Transverse colon (tissue), 4 donors: ENCODE measurements at regions not wholly inside any gene's neighbourhood (a gene's known extent, or its start where the extent isn't known, plus 50 kb on each side); places are given as distances from the start of the nearest gene placed in this dataset.

Experiments
- DNase-seq: peaks from one replicate; pipeline ENCODE4 v3.0.0-alpha.2; 2019
- H3K27ac ChIP-seq, 4 donors: fragments of 200-600 bp; sonication (generic); 2 replicates each; pipeline ENCODE4 v1.5.1; 2016 to 2018; ENCODE audit warnings: inconsistent platforms in 4 of 4
- H3K27me3 ChIP-seq: fragments of 200-600 bp; sonication (generic); 2 replicates; pipeline ENCODE4 v1.5.1; 2017; ENCODE audit warnings: inconsistent platforms
- H3K36me3 ChIP-seq, 4 donors: fragments of 200-600 bp; sonication (generic); 2 replicates each; pipeline ENCODE4 v1.5.1; 2017 to 2019; ENCODE audit warnings: inconsistent platforms in 4 of 4
- H3K4me1 ChIP-seq, 4 donors: fragments of 200-600 bp; sonication (generic); 2 replicates each; pipeline ENCODE4 v1.5.1; 2017 to 2020; ENCODE audit warnings: inconsistent platforms in 4 of 4
- H3K4me3 ChIP-seq, 4 donors: fragments of 200-600 bp; sonication (generic); 1 replicate in 1 of 4; 2 replicates in 3 of 4; pipeline versions ENCODE4 v1.5.1 to v1.6.1; 2017 to 2019; ENCODE audit warnings: inconsistent platforms in 4 of 4
- H3K9me3 ChIP-seq, 2 donors: fragments of 200-600 bp; sonication (generic); 2 replicates each; pipeline ENCODE4 v1.5.1; 2017 to 2019; ENCODE audit warnings: inconsistent platforms in 2 of 2
- CTCF ChIP-seq, 5 experiments: fragments of 200-600 bp in 3 of 5; fragments of 450-650 bp in 2 of 5; sonication (generic) in 3 of 5; IDR thresholded peaks; 1 replicate in 2 of 5; 2 replicates in 3 of 5; pipeline ENCODE4 v1.5.1; 2016 to 2017; ENCODE audit warnings: antibody characterized with exemption in 5 of 5, inconsistent platforms in 3 of 5, mild to moderate bottlenecking in 2 of 5, moderate library complexity in 1 of 5
- EP300 ChIP-seq: sonication (generic); formaldehyde crosslinking; IDR thresholded peaks from one replicate; pipeline ENCODE4 v1.6.1; 2017; ENCODE audit warnings: antibody characterized with exemption, low read depth
- POLR2A ChIP-seq: fragments of 450-650 bp; IDR thresholded peaks from one replicate; pipeline ENCODE4 v1.6.1; 2016; ENCODE audit warnings: antibody characterized with exemption, mild to moderate bottlenecking, moderate library complexity
- POLR2AphosphoS5 ChIP-seq, 3 donors: sonication (generic); formaldehyde crosslinking; IDR thresholded peaks; one replicate each; pipeline ENCODE4 v1.6.1; 2016; ENCODE audit warnings: antibody characterized with exemption in 3 of 3
- WGBS, 2 donors: methylation state at CpG; one replicate each; pipeline ENCODE4 v1.1.5; 2018; ENCODE audit warnings: low coverage in 1 of 2; 5-methylcytosine and 5-hydroxymethylcytosine counted together
- in situ Hi-C, 4 donors: fragments of 200-750 bp; cut with MboI; loops; one replicate each; pipeline versions ENCODE4 v1.15.0 to v1.15.1; 2017; ENCODE audit warnings: low sequenced_read_pairs in 3 of 4, low pct_ligation_motif_present in 1 of 4, low pct_unique_long_range_greater_than_20kb in 1 of 4
- intact Hi-C: fragments of 100-400 bp; cut with DNase I; formaldehyde crosslinking; loops from one replicate; pipeline ENCODE4 v1.15.1; 2023; ENCODE audit warnings: low total_unique reads

- DNase-seq: no peak
- 79 to 86% methylated on average over 6 to 7 of the region's 7 CpGs for WGBS, 2 donors
- H3K4me3 ChIP-seq: no peak overlapping the region
- no peaks in the 10 kb centered on the region for H3K4me1 ChIP-seq
- intact Hi-C loops: no loop called here
- H3K27me3 ChIP-seq: no peaks in the 10 kb centered on the region
- no peak for TF ChIP-seq EP300
- TF ChIP-seq POLR2A: no peak
- TF ChIP-seq POLR2AphosphoS5 (IDR thresholded peaks at IDR 0.05): no peak
- TF ChIP-seq CTCF (IDR thresholded peaks at IDR 0.05): no peak
- no peak overlapping the region for H3K27ac ChIP-seq
- in situ Hi-C loops: no loop called here
- no peaks in the 10 kb centered on the region for H3K9me3 ChIP-seq
- no peaks in the 10 kb centered on the region for H3K36me3 ChIP-seq
These were observed 251.6 kb downstream of the ADGRA3 start for GRCh38 chr4:22264261-22264660.

GRCh38 chr4:22253431-22253830 lies 262.4 kb downstream of the ADGRA3 start:
- no peaks in the 10 kb centered on the region for H3K27me3 ChIP-seq
- no peak for DNase-seq
- intact Hi-C loops: no loop called here
- in situ Hi-C loops: no loop called here
- no peak overlapping the region for H3K27ac ChIP-seq
- no peak overlapping the region for H3K4me3 ChIP-seq
- H3K9me3 ChIP-seq: no peaks in the 10 kb centered on the region
- no peaks in the 10 kb centered on the region for H3K36me3 ChIP-seq
- no peaks in the 10 kb centered on the region for H3K4me1 ChIP-seq
- WGBS, 2 donors: 31% methylated on average over 1 of the region's 1 CpG; no CpG with 5 or more reads in 1 of the 2 donors
- TF ChIP-seq EP300 (no peak), POLR2A (no peak), POLR2AphosphoS5 (IDR thresholded peaks at IDR 0.05) (no peak), CTCF (IDR thresholded peaks at IDR 0.05) (no peak)

GRCh38 chr4:22246847-22247246 lies 269.0 kb downstream of the ADGRA3 start:
- DNase-seq: no peak
- Histone ChIP-seq H3K27ac (no peak overlapping the region), H3K4me3 (no peak overlapping the region), H3K9me3 (no peaks in the 10 kb centered on the region), H3K27me3 (no peaks in the 10 kb centered on the region), H3K36me3 (no peaks in the 10 kb centered on the region), H3K4me1 (no peaks in the 10 kb centered on the region)
- intact Hi-C loops: no loop called here
- in situ Hi-C loops: no loop called here
- TF ChIP-seq POLR2A (no peak), EP300 (no peak), POLR2AphosphoS5 (IDR thresholded peaks at IDR 0.05) (no peak), CTCF (IDR thresholded peaks at IDR 0.05) (no peak)
- 56% methylated on average over 2 of the region's 2 CpGs; no CpG with 5 or more reads in 1 of the 2 donors for WGBS, 2 donors

GRCh38 chr4:22245294-22245693 lies 270.6 kb downstream of the ADGRA3 start:
- Histone ChIP-seq H3K27ac (no peak overlapping the region), H3K4me3 (no peak overlapping the region), H3K9me3 (no peaks in the 10 kb centered on the region), H3K4me1 (no peaks in the 10 kb centered on the region), H3K36me3 (no peaks in the 10 kb centered on the region), H3K27me3 (no peaks in the 10 kb centered on the region)
- intact Hi-C loops (no loop called here), in situ Hi-C loops (no loop called here)
- no peak for DNase-seq
- 82% methylated on average over 2 of the region's 2 CpGs for WGBS, 2 donors
- TF ChIP-seq POLR2AphosphoS5 (IDR thresholded peaks at IDR 0.05) (no peak), EP300 (no peak), CTCF (IDR thresholded peaks at IDR 0.05) (no peak), POLR2A (no peak)
